ENCODE measurements at regions not wholly inside any gene's neighbourhood (a gene's known extent, or its start where the extent isn't known, plus 50 kb on each side); places are given as distances from the start of the nearest gene placed in this dataset.
"Not testable (repeated sequence)": the region's sequence is repeated elsewhere in the genome, so short reads cannot be mapped to it uniquely, and the experiment has no call there.

DNA sequence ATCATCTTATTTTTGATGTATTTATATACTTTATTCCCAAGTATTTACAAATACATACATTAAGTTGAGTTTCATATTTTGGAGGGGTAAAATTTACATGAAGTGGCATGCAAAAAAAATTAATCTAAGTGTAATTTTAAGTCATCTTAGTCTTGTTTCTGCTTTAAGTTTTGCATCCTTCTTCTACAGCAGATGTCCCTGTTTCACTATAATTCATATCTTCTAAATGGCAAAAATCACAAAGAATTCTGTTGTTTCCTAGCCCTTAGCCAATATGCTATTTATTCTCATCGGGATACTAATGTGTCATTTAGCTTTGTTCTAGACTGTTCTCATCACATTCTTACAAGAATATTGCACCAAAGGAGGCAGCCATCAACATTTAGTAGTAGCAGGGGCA lies 831.9 kb downstream of the GBE1 start:
- Histone ChIP-seq H3K4me1 (ENCODE audit: insufficient read depth, low read length) (no peaks in the 10 kb centered on the region), H3K9me3 (ENCODE audit: insufficient read depth, low read depth, low read length) (peaks cover 19% of the 10 kb centered on the region), H3K36me3 (ENCODE audit: insufficient read depth, low read length) (no peaks in the 10 kb centered on the region), H3K27me3 (ENCODE audit: insufficient read depth, low read length) (no peaks in the 10 kb centered on the region), H3K9ac (ENCODE audit: low read depth, low read length) (no peak overlapping the region), H3K4me3 (ENCODE audit: low read length) (no peak overlapping the region), H3K27ac (ENCODE audit: low read depth, low read length) (no peak overlapping the region)
- 100% methylated on average over 1 of the region's 1 CpG for WGBS

DNA sequence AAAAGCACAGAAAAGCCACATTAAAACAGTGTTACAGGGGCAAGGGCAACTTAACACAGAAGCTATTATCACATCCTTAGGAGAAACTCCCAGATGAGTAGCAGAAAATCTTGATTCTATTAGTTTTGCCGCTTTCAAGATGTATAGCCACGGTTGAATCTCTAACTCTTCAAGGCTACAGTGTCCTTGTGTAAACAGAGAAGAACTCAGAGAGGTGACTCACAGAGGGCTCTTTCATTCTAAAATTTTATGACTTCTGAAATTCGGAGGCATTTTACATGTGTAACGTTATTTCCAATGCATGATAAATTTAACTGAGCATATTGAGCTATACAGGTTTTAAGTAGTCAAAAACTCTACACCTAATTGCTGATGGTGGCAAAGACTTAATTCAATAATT lies 846.6 kb downstream of the GBE1 start:
- H3K9ac ChIP-seq (ENCODE audit: low read depth, low read length): no peak overlapping the region
- H3K4me3 ChIP-seq (ENCODE audit: low read length): no peak overlapping the region
- no peaks in the 10 kb centered on the region for H3K9me3 ChIP-seq (ENCODE audit: insufficient read depth, low read depth, low read length)
- H3K27me3 ChIP-seq (ENCODE audit: insufficient read depth, low read length): no peaks in the 10 kb centered on the region
- no peaks in the 10 kb centered on the region for H3K4me1 ChIP-seq (ENCODE audit: insufficient read depth, low read length)
- H3K27ac ChIP-seq (ENCODE audit: low read depth, low read length): no peak overlapping the region
- 90% methylated on average over 4 of the region's 4 CpGs for WGBS
- H3K36me3 ChIP-seq (ENCODE audit: insufficient read depth, low read length): no peaks in the 10 kb centered on the region

DNA sequence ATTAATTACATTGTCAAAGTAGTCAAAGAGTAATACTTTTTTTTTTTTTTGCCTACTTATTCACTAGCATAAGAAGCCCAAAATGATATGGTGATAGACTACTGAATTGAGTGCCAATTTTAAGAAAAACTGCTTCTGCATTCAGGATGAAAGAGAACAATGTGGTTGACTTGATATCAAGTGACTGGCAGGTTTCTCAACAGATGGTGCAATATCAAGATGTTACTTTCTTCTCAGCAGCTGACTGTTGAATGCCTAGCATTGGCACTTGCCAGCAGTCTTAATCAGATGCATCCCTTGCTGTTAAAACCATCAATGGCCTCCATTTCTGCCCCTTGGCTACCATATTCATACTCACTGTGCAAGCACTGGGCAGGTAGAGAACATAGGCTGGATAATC lies 863.2 kb downstream of the GBE1 start:
- Histone ChIP-seq H3K9me3 (ENCODE audit: insufficient read depth, low read depth, low read length) (peaks cover 3% of the 10 kb centered on the region; the same call in 1 of the 2 replicates), H3K36me3 (ENCODE audit: insufficient read depth, low read length) (no peaks in the 10 kb centered on the region), H3K27ac (ENCODE audit: low read depth, low read length) (no peak overlapping the region), H3K27me3 (ENCODE audit: insufficient read depth, low read length) (no peaks in the 10 kb centered on the region), H3K9ac (ENCODE audit: low read depth, low read length) (no peak overlapping the region), H3K4me3 (ENCODE audit: low read length) (no peak overlapping the region), H3K4me1 (ENCODE audit: insufficient read depth, low read length) (no peaks in the 10 kb centered on the region)

- not testable (repeated sequence) for H3K4me1 ChIP-seq (ENCODE audit: insufficient read depth, low read length); H3K9me3 ChIP-seq (ENCODE audit: insufficient read depth, low read depth, low read length); H3K27ac ChIP-seq (ENCODE audit: low read depth, low read length); H3K36me3 ChIP-seq (ENCODE audit: insufficient read depth, low read length); H3K27me3 ChIP-seq (ENCODE audit: insufficient read depth, low read length); H3K4me3 ChIP-seq (ENCODE audit: low read length); H3K9ac ChIP-seq (ENCODE audit: low read depth, low read length)
- WGBS: 75% methylated on average over 7 of the region's 12 CpGs
These were observed 864.4 kb downstream of the GBE1 start for GRCh38 chr3:80897005-80897404.

DNA sequence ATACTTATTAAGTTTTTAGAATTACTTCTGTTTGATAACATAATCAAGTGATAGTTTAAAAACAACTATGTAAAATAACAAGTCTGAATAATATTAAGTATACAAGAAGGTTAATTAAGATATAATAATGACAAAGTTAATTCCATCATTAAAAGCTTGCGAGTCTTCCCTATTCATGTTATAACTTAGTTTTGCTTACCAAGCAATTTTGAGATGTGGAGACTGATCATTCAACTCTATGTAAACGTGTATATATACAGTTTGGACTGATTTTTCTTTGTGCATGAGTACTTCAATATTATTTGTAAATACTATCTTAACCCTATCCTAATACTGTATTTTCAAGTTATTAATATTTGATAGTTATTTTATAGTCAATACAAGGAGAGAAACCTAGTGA lies 870.9 kb downstream of the GBE1 start:
- no peaks in the 10 kb centered on the region for H3K4me1 ChIP-seq (ENCODE audit: insufficient read depth, low read length)
- no peaks in the 10 kb centered on the region for H3K36me3 ChIP-seq (ENCODE audit: insufficient read depth, low read length)
- no peak overlapping the region for H3K9ac ChIP-seq (ENCODE audit: low read depth, low read length)
- no peak overlapping the region for H3K4me3 ChIP-seq (ENCODE audit: low read length)
- no peak overlapping the region for H3K27ac ChIP-seq (ENCODE audit: low read depth, low read length)
- no peaks in the 10 kb centered on the region for H3K27me3 ChIP-seq (ENCODE audit: insufficient read depth, low read length)
- H3K9me3 ChIP-seq (ENCODE audit: insufficient read depth, low read depth, low read length): no peaks in the 10 kb centered on the region
- WGBS: no CpG with 5 or more reads among the region's 2 CpGs

- no peak overlapping the region for H3K9ac ChIP-seq (ENCODE audit: low read depth, low read length)
- H3K9me3 ChIP-seq (ENCODE audit: insufficient read depth, low read depth, low read length): no peaks in the 10 kb centered on the region
- no peak overlapping the region for H3K27ac ChIP-seq (ENCODE audit: low read depth, low read length)
- no peaks in the 10 kb centered on the region for H3K27me3 ChIP-seq (ENCODE audit: insufficient read depth, low read length)
- 90% methylated on average over 1 of the region's 3 CpGs for WGBS
- H3K36me3 ChIP-seq (ENCODE audit: insufficient read depth, low read length): no peaks in the 10 kb centered on the region
- H3K4me1 ChIP-seq (ENCODE audit: insufficient read depth, low read length): no peaks in the 10 kb centered on the region
- no peak overlapping the region for H3K4me3 ChIP-seq (ENCODE audit: low read length)
These were observed 871.9 kb downstream of the GBE1 start for GRCh38 chr3:80889535-80889934.

GRCh38 chr3:80870476-80871041 lies 890.9 kb downstream of the GBE1 start:
- H3K4me3 ChIP-seq (ENCODE audit: low read length): no peak overlapping the region
- H3K36me3 ChIP-seq (ENCODE audit: insufficient read depth, low read length): no peaks in the 10 kb centered on the region
- 95% methylated on average over 4 of the region's 4 CpGs for WGBS
- H3K9me3 ChIP-seq (ENCODE audit: insufficient read depth, low read depth, low read length): no peaks in the 10 kb centered on the region; the same call in 1 of the 2 replicates
- H3K27me3 ChIP-seq (ENCODE audit: insufficient read depth, low read length): no peaks in the 10 kb centered on the region
- H3K4me1 ChIP-seq (ENCODE audit: insufficient read depth, low read length): no peaks in the 10 kb centered on the region
- no peak overlapping the region for H3K27ac ChIP-seq (ENCODE audit: low read depth, low read length)
- no peak overlapping the region for H3K9ac ChIP-seq (ENCODE audit: low read depth, low read length)

GRCh38 chr3:80855482-80855881 lies 906.0 kb downstream of the GBE1 start:
- H3K4me1 ChIP-seq (ENCODE audit: insufficient read depth, low read length): no peaks in the 10 kb centered on the region
- H3K27ac ChIP-seq (ENCODE audit: low read depth, low read length): no peak overlapping the region
- no peak overlapping the region for H3K9ac ChIP-seq (ENCODE audit: low read depth, low read length)
- 96% methylated on average over 1 of the region's 1 CpG for WGBS
- no peaks in the 10 kb centered on the region for H3K36me3 ChIP-seq (ENCODE audit: insufficient read depth, low read length)
- H3K4me3 ChIP-seq (ENCODE audit: low read length): no peak overlapping the region
- H3K27me3 ChIP-seq (ENCODE audit: insufficient read depth, low read length): no peaks in the 10 kb centered on the region
- no peaks in the 10 kb centered on the region for H3K9me3 ChIP-seq (ENCODE audit: insufficient read depth, low read depth, low read length)

GRCh38 chr3:80836395-80836794 lies 925.0 kb downstream of the GBE1 start:
- WGBS: 100% methylated on average over 2 of the region's 2 CpGs
- no peaks in the 10 kb centered on the region for H3K27me3 ChIP-seq (ENCODE audit: insufficient read depth, low read length)
- H3K36me3 ChIP-seq (ENCODE audit: insufficient read depth, low read length): no peaks in the 10 kb centered on the region
- H3K27ac ChIP-seq (ENCODE audit: low read depth, low read length): no peak overlapping the region
- 0 out of 2 replicates have a peak, but pooled peaks cover 4% of the 10 kb centered on the region for H3K9me3 ChIP-seq (ENCODE audit: insufficient read depth, low read depth, low read length)
- no peak overlapping the region for H3K9ac ChIP-seq (ENCODE audit: low read depth, low read length)
- H3K4me3 ChIP-seq (ENCODE audit: low read length): no peak overlapping the region
- no peaks in the 10 kb centered on the region for H3K4me1 ChIP-seq (ENCODE audit: insufficient read depth, low read length)

GRCh38 chr3:80807577-80807976 lies 953.9 kb downstream of the GBE1 start:
- Histone ChIP-seq H3K9me3 (ENCODE audit: insufficient read depth, low read depth, low read length) (no peaks in the 10 kb centered on the region), H3K27me3 (ENCODE audit: insufficient read depth, low read length) (no peaks in the 10 kb centered on the region), H3K27ac (ENCODE audit: low read depth, low read length) (no peak overlapping the region), H3K36me3 (ENCODE audit: insufficient read depth, low read length) (no peaks in the 10 kb centered on the region), H3K4me3 (ENCODE audit: low read length) (no peak overlapping the region), H3K9ac (ENCODE audit: low read depth, low read length) (no peak overlapping the region), H3K4me1 (ENCODE audit: insufficient read depth, low read length) (no peaks in the 10 kb centered on the region)
- WGBS: 87% methylated on average over 3 of the region's 4 CpGs

GRCh38 chr3:80806673-80807072 lies 954.8 kb downstream of the GBE1 start:
- H3K36me3 ChIP-seq (ENCODE audit: insufficient read depth, low read length): no peaks in the 10 kb centered on the region
- H3K9ac ChIP-seq (ENCODE audit: low read depth, low read length): no peak overlapping the region
- no peaks in the 10 kb centered on the region for H3K4me1 ChIP-seq (ENCODE audit: insufficient read depth, low read length)
- H3K9me3 ChIP-seq (ENCODE audit: insufficient read depth, low read depth, low read length): no peaks in the 10 kb centered on the region
- no peak overlapping the region for H3K27ac ChIP-seq (ENCODE audit: low read depth, low read length)
- H3K27me3 ChIP-seq (ENCODE audit: insufficient read depth, low read length): no peaks in the 10 kb centered on the region
- WGBS: 93% methylated on average over 2 of the region's 4 CpGs
- H3K4me3 ChIP-seq (ENCODE audit: low read length): no peak overlapping the region

- H3K36me3 ChIP-seq (ENCODE audit: insufficient read depth, low read length): no peaks in the 10 kb centered on the region
- no peaks in the 10 kb centered on the region for H3K27me3 ChIP-seq (ENCODE audit: insufficient read depth, low read length)
- no peak overlapping the region for H3K4me3 ChIP-seq (ENCODE audit: low read length)
- H3K9ac ChIP-seq (ENCODE audit: low read depth, low read length): no peak overlapping the region
- H3K4me1 ChIP-seq (ENCODE audit: insufficient read depth, low read length): no peaks in the 10 kb centered on the region
- no peak overlapping the region for H3K27ac ChIP-seq (ENCODE audit: low read depth, low read length)
- no CpG with 5 or more reads among the region's 2 CpGs for WGBS
- no peaks in the 10 kb centered on the region for H3K9me3 ChIP-seq (ENCODE audit: insufficient read depth, low read depth, low read length)
These were observed 972.5 kb downstream of the GBE1 start for GRCh38 chr3:80788914-80789313.

Data from HUES64 (cell line).